DND-41 (cell line): ENCODE measurements at regions not wholly inside any gene's neighbourhood (a gene's known extent, or its start where the extent isn't known, plus 50 kb on each side); places are given as distances from the start of the nearest gene placed in this dataset.

Experiments used
- ATAC-seq: fragments of 200-7000 bp; cut with Tn5 transposase; 3 replicates; pipeline ENCODE4 v1.9.1; 2021; ENCODE audit warnings: low read depth; ENCODE audit not compliant: insufficient read depth
- DNase-seq: peaks from one replicate; pipeline ENCODE4 v3.0.0-alpha.2; 2020
- H2AFZ ChIP-seq: 2 replicates; pipeline ENCODE4 v1.6.0; 2012; ENCODE audit warnings: low read depth, low read length
- H3K27ac ChIP-seq: 2 replicates; pipeline ENCODE4 v1.5.1; 2012; ENCODE audit warnings: low read length, inconsistent platforms
- H3K27me3 ChIP-seq: fragments of 200-600 bp; sonication (generic); 2 replicates; pipeline ENCODE4 v1.6.0; 2012; ENCODE audit warnings: low read length, mild to moderate bottlenecking, inconsistent platforms; ENCODE audit not compliant: insufficient read depth, poor library complexity
- H3K36me3 ChIP-seq: 2 replicates; pipeline ENCODE4 v1.5.1; 2012; ENCODE audit warnings: low read length, inconsistent platforms; ENCODE audit not compliant: insufficient read depth
- H3K4me1 ChIP-seq: 2 replicates; pipeline ENCODE4 v1.5.1; 2012; ENCODE audit warnings: mild to moderate bottlenecking, low read length; ENCODE audit not compliant: insufficient read depth
- H3K4me2 ChIP-seq: 2 replicates; pipeline ENCODE4 v1.6.0; 2012; ENCODE audit warnings: mild to moderate bottlenecking, moderate library complexity, low read length, inconsistent platforms; ENCODE audit not compliant: insufficient read depth
- H3K4me3 ChIP-seq, 2 experiments: fragments of 200-600 bp in 1 of 2; shearing (Covaris generic) in 1 of 2; 2 replicates each; pipeline ENCODE4 v1.5.1; 2012 to 2016; ENCODE audit warnings: inconsistent platforms in 2 of 2, low read length in 2 of 2, mild to moderate bottlenecking in 2 of 2, low read depth in 1 of 2, moderate library complexity in 1 of 2
- H3K79me2 ChIP-seq: 2 replicates; pipeline ENCODE4 v1.6.0; 2012; ENCODE audit warnings: low read length, inconsistent platforms; ENCODE audit not compliant: insufficient read depth
- H3K9ac ChIP-seq: 2 replicates; pipeline ENCODE4 v1.6.0; 2012; ENCODE audit warnings: low read depth, mild to moderate bottlenecking, inconsistent platforms, low read length, moderate library complexity
- H3K9me3 ChIP-seq: 2 replicates; pipeline ENCODE4 v1.5.1; 2012; ENCODE audit warnings: low read length, moderate library complexity, mild to moderate bottlenecking, inconsistent platforms; ENCODE audit not compliant: insufficient read depth, severe bottlenecking
- H4K20me1 ChIP-seq: 2 replicates; pipeline ENCODE4 v1.6.0; 2012; ENCODE audit warnings: low read length; ENCODE audit not compliant: insufficient read depth
- EZH2 ChIP-seq: IDR thresholded peaks from 3 replicates; pipeline ENCODE4 v1.6.1; 2012; ENCODE audit warnings: borderline replicate concordance, low read depth, mild to moderate bottlenecking, moderate library complexity, low read length, inconsistent platforms; ENCODE audit not compliant: severe bottlenecking
- TF ChIP-seq, protein P1 (sequence below): IDR thresholded peaks from 2 replicates; pipeline ENCODE4 v1.5.1; 2012; ENCODE audit warnings: borderline replicate concordance, low read length, moderate library complexity, mild to moderate bottlenecking; ENCODE audit not compliant: poor library complexity, severe bottlenecking; ENCODE audit errors: extremely low read depth

DNA sequence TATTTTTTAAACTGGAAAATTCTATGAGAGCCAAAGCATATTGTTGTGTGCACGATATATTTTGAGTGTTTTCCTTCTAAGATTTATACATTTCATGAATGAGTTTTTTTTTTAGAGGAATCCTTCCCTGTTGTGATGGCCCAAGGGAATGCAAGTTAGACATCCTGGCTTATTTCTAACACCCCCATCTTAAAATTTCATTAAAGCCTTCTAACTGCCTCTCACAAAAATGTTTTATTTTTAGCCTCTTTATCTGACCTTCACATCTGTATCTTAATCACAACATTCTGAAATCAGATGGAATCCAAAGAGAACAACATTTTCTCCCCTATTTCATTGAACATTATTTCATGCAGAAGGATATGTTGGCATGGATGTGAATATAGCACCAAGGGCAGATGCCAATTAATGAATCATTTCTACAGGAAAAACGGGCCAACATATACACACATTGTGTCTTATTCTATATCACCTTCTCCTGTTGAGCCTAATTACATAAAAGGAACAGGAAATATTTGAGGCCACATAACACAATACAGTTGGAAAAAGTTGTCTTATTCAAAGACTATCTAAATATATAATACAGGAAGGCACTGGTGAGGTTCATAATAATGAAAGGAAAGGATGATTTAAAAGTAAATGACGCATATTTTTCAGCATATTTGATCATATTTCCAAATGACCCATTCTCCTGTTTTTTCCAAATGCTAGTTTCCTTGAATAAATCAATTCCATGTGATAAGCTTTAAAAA is 455.5 kb downstream of the TTLL7 start:
- no peak overlapping the region for H3K27ac ChIP-seq

DNA sequence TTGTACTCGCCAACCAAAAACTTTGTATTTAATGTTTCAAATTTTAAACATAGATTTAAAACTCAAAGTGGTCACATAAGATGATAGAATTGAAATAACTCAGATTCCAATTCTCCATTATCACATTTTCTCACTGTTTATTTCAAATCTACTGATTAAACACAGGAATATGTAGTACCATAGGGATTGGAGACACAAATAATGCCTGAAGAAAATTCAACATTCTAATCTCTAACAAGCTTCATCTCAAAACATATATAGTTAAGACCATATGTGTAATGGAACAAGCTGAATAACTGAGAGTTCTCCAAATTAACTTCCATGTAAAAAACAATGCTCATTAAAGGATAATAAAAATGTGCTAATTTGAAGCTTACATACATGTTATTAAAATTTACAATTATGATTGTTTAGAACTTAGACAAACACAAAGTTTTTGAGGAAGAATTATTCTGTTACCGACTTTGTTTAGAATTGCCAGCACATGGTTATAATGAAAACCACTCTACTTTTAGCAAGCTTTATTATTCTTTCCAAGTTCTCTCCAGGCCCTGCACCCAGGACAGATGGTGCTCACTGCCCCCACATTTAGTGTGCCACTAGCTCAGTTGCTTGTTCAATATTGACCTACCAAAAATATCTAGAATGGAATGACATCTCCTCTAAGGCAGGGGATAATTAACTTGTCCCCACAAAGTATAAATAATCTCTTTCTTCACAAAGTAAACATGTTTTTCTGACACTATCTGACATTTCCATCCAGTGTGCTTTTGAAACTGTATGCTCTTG is 467.2 kb downstream of the TTLL7 start:
- ATAC-seq (no peak), DNase-seq (no peak)
- TF ChIP-seq EZH2, result no peak
- TF ChIP-seq, protein P1, sequence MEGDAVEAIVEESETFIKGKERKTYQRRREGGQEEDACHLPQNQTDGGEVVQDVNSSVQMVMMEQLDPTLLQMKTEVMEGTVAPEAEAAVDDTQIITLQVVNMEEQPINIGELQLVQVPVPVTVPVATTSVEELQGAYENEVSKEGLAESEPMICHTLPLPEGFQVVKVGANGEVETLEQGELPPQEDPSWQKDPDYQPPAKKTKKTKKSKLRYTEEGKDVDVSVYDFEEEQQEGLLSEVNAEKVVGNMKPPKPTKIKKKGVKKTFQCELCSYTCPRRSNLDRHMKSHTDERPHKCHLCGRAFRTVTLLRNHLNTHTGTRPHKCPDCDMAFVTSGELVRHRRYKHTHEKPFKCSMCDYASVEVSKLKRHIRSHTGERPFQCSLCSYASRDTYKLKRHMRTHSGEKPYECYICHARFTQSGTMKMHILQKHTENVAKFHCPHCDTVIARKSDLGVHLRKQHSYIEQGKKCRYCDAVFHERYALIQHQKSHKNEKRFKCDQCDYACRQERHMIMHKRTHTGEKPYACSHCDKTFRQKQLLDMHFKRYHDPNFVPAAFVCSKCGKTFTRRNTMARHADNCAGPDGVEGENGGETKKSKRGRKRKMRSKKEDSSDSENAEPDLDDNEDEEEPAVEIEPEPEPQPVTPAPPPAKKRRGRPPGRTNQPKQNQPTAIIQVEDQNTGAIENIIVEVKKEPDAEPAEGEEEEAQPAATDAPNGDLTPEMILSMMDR, result no peak
- no peak overlapping the region for H3K9ac ChIP-seq
- H2AFZ ChIP-seq, result no peak overlapping the region
- no peaks in the 10 kb centered on the region for H4K20me1 ChIP-seq
- no peaks in the 10 kb centered on the region for H3K79me2 ChIP-seq
- H3K27me3 ChIP-seq, result no peaks in the 10 kb centered on the region
- no peaks in the 10 kb centered on the region for H3K4me1 ChIP-seq
- no peaks in the 10 kb centered on the region for H3K36me3 ChIP-seq
- no peak overlapping the region for H3K27ac ChIP-seq
- no peak overlapping the region for H3K4me2 ChIP-seq
- no peak overlapping the region for H3K4me3 ChIP-seq
- no peaks in the 10 kb centered on the region for H3K9me3 ChIP-seq

More for the DNA sequence above, 455.5 kb downstream of the TTLL7 start:
- Histone ChIP-seq H3K36me3 (no peaks in the 10 kb centered on the region), H3K4me1 (no peaks in the 10 kb centered on the region), H4K20me1 (no peaks in the 10 kb centered on the region), H3K4me3 (no peak overlapping the region), H3K27me3 (no peaks in the 10 kb centered on the region), H3K9ac (no peak overlapping the region), H3K9me3 (no peaks in the 10 kb centered on the region), H3K79me2 (no peaks in the 10 kb centered on the region), H3K4me2 (no peak overlapping the region), H2AFZ (no peak overlapping the region)
- DNase-seq (no peak), ATAC-seq (no peak)
- TF ChIP-seq, protein P1, result no peak
- no peak for TF ChIP-seq EZH2

DNA sequence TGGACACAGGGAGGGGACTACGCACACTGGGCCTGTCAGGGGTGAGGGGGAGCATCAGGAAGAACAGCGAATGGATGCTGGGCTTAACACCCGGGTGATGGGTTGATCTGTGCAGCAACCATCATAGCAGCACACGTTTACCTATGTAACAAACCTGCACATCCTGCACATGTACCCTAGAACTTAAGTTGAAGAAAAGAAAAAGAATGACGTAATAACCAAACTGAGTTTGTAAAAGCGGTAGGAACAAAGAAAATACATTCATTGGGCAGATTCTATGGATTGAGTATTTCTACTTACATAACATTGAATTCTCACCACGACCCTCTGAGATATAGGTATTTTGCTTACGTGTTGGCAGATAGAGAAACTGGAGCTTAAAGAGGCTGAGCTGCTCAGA is 468.4 kb downstream of the TTLL7 start:
- Histone ChIP-seq H3K27me3 (no peaks in the 10 kb centered on the region), H3K9me3 (no peaks in the 10 kb centered on the region), H2AFZ (no peak overlapping the region), H3K4me1 (no peaks in the 10 kb centered on the region), H3K9ac (no peak overlapping the region), H3K4me3 (no peak overlapping the region), H3K4me2 (no peak overlapping the region), H4K20me1 (no peaks in the 10 kb centered on the region), H3K36me3 (no peaks in the 10 kb centered on the region), H3K79me2 (no peaks in the 10 kb centered on the region), H3K27ac (no peak overlapping the region)
- TF ChIP-seq EZH2, result no peak
- TF ChIP-seq, protein P1, result no peak
- DNase-seq (no peak), ATAC-seq (no peak)
